ENCODE measurements at regions not wholly inside any gene's neighbourhood (a gene's known extent, or its start where the extent isn't known, plus 50 kb on each side); places are given as distances from the start of the nearest gene placed in this dataset.

DNA sequence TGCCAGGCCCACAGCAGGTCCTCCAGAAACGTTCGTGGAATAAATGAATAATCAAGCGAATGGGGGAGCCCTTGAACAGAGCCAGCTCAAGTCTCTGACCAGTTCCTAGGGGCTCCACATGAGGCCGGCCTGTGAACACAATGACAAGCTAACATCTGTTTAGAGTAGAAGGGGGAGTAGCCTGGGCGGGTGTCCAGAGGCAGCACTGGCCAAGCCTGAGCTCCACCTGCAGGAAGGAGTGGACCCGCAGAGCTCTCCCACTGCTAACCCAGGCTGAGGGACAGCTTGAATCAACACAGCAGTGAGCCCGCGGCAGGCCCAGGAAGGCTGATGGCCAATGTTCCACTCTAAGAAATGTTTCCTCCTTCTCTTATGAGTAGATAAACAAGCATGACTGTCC, 234.8 kb upstream of the RAB6C start:
- DNase-seq (ENCODE audit: low read depth in 2 of 2) = no peak

DNA sequence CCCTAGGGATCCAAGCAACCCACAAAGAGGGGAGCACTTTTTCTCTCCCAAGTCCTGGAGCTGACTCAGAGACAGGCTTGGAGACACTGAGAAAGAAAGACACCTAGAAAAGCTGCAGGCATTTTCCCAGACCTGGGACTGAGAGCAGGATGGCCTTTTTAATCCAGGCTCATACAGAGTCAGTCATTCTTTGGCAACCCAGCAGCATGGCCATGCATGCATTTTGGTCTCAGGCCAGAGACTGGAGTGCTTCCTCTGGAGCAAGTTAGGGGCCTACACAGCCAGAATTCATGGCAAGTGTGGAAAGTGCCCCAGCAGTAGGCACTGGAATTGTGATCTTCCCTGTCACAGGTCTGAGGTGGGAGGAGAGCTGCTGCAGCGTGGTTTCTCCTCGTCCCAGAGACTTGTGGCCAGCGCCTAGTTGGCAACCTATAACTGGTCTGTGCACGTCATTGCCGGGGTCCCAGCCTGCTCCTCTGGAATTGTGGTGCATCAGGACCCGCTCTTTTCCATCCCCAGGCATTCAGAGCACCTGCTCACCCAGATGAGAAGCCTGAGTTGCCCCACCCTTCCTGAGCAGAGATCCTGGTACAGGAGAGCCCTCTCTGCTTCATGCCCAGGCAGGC, 231.9 kb upstream of the RAB6C start:
- DNase-seq (ENCODE audit: low read depth in 2 of 2) = no peak

DNA sequence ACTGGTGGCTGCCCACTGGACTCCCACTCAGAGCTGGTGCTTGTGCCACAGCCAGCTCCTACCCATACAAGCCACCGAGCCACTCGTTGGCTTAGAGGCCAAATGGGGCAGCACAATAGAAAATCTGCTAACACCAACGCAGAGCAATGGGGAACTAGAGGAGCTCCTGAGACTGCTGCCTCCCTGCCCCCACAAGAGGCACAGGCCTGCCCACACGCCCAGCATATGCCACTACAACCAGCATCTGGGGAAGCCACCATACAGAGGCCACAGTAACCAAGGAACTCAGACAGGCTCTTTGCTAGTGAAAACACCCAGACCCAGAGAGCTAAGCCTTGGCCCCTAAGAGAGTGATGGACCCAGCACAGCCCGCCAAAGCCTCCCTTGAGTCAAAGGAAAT, 231.2 kb upstream of the RAB6C start:
- no peak for DNase-seq (ENCODE audit: low read depth in 2 of 2)

DNA sequence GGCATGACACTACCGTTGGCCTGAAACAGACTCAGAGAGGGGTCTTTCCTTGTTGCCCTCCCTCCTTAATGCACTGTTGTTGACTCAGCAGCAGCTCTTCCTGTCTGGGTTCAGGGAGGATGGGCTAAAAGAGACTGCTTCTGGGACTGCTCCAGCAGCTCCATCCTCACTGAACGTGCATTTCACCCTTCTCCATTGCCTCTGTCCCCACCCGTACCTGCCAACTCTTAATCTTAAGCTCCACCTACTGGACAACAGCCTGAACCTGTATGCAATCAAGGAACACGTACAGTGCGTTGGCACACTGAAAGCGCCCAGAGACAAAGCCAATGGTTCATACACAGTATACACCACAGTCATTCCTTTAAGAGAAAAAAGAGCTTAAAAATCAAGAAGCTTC, 230.8 kb upstream of the RAB6C start:
- no peak for DNase-seq (ENCODE audit: low read depth in 2 of 2)

DNA sequence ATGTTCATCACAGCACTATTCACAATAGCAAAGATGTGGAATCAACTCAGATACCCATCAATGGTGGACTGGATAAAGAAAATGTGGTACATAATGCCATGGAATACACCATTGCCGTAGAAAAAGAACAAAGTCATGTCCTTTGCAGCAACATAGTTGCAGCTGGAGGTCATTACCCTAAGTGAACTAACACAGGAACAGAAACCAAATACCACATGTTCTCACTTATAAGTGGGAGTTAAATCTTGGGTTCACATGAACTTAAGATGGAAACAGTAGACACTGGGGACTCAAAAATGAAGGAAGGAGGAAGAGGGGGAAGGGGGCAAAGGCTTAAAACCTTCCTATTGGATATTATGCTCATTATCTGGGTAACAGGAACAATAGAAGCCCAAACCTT, 228.1 kb upstream of the RAB6C start:
- no peak for DNase-seq (ENCODE audit: low read depth in 2 of 2)

DNA sequence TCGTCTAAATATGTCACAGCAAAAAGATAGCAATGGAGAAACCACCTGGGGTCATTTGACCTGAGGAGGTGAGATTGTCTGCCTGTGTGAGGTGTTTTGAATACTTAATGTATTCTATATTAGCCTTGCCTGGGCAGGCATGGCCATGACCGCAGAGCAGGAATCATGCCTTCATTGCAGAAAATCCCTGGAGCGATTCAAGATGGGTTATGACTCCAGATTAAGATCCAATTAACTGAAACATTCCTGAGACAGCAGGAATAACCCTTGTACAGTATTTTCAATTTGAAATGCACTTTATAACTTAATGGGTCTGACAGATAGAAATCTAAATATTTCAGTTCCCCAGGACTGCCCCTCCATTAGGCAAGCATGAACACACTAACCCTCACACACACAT, 227.3 kb upstream of the RAB6C start:
- DNase-seq (ENCODE audit: low read depth in 2 of 2) = no peak

DNA sequence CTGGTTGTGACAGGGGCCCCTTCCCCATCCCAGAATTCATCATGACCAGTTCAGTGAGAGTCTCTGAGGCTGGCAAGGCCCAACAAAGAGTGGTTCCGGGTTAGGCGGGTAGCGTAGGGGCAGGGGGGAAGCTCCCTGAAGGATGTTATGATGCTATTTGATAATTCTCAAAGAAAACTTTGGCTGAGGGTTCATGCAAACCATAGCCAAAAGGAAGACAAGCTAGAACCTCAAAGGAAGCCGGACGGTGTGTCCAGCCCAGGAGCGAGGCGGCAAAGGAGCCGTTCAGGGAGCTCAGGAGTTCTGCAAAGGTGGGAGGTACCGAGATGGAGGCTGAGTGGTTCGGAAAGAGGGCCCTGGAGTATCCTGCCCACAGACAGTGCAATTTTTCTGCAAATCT, 226.8 kb upstream of the RAB6C start:
- no peak for DNase-seq (ENCODE audit: low read depth in 2 of 2)

DNA sequence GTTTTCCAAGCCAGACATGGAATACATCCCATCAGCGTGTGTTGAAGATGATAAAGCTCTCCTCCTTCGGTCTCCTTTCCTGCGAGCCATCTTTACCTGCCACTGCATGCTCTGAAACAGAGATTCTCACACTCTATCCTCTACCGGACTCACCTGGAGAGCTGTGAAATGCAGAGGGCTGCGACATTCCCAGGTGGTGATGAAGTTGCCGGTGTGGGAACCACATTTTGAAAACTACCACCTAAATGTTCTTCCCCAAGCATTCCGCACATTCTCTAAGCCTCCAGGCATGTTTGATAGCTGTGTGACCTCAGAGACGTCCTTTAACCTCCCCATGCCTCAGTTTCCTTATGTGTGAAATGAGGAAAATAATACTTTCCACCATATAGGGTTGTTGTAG, 226.2 kb upstream of the RAB6C start:
- DNase-seq (ENCODE audit: low read depth in 2 of 2) = no peak

DNA sequence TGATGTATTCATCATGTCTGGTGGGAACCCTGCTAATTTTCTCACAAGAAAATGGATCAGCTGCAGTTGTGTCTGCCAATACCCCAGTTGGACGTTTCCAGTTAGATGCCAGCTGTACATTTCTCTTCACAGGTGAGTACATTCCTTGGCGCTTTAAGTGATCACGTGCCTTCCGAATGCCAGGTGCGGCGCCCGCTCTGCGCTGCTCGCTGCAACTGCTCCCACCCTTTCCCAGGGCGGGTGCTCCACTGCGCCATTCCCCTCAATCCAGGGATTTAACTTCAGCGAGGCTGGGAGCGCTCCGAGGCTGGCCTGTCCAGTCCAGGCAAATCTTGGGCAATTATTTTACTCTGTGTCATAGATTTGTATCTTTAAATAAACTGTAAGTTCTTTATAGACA, 225.0 kb upstream of the RAB6C start:
- no peak for DNase-seq (ENCODE audit: low read depth in 2 of 2)

DNA sequence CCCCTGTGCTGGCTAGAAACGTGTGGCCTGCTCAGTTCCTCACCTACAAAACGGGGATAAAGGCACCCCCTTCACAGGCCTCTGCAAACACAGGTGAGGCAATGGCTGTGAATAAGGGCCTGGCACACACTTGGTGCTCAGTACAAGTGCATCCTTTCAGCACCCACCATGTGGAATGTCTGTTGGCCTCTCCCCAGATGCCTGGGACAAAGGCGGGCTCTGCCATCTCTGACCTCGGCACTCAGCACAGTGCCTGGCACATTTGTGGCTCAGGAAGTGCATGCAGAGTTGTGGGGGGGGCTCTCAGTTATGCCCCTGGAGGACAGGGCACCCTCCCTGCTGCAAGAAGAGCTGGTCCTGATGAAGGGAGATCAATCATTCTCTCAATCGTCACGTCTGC, 224.6 kb upstream of the RAB6C start:
- no peak for DNase-seq (ENCODE audit: low read depth in 2 of 2)

DNA sequence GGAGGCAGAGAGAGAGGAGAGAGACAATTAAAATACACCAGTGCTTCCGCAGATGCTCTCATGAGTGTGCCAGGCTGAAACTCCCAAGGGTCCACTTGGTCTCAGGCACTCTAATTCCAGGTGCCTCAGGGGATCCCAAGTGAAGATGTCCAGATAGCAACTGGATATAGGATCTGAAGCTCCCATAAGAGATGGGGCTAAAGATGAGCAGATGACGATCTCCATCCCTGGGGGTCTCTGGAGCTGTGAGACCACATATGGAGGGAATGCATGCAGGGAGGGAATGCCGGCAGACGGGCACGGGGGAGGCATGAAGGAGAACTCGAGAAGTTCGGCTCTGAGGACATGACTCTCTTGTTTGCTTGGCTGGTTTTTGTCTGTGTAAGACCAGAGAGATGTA, 223.7 kb upstream of the RAB6C start:
- no peak for DNase-seq (ENCODE audit: low read depth in 2 of 2)

DNA sequence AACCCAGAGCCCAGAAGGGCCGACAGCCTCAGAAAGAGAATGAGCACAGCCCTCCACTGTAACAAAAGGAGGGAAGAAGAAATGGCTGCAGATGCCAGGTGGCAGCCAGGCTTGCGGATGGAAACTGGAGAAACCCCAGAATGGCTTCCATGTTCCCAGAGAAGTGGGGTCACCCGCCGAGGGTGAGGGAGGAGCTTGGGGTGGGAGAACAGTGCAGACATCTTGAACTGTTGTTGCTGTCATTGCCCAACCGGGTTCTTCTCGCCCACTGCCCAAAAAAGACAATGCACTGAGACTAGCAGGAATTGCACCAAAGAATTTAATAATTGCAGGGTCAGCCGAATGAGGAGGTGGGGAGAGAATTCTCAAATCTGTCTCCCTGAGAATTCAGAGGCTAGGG, 223.2 kb upstream of the RAB6C start:
- no peak for DNase-seq (ENCODE audit: low read depth in 2 of 2)

DNA sequence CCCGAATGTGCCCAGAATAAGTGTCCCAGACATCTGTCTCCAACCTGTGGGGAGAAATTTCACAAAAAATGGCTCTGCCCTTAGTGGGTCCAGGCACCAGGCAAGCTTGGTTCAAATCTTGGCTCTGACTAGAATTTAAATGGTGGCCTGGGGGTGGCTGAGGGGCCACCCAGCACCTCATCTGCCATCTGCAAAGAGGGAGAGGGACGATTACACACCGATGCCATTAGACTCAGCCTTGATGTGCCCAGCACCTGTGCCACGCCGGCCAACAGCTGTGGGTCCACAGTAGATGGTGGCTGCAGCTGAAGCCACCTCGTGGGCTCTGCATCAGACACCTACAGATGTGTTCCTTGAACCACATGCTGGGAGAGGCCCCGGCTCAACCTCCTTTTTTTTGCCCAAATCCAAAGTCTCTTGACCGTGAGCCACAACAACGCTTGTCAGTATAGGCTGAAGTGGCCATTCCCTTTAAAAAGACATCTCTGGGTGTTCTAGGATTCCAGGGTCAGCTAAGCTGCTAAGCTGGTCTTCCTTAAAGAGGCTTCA, 222.0 kb upstream of the RAB6C start:
- no peak for DNase-seq (ENCODE audit: low read depth in 2 of 2)

DNA sequence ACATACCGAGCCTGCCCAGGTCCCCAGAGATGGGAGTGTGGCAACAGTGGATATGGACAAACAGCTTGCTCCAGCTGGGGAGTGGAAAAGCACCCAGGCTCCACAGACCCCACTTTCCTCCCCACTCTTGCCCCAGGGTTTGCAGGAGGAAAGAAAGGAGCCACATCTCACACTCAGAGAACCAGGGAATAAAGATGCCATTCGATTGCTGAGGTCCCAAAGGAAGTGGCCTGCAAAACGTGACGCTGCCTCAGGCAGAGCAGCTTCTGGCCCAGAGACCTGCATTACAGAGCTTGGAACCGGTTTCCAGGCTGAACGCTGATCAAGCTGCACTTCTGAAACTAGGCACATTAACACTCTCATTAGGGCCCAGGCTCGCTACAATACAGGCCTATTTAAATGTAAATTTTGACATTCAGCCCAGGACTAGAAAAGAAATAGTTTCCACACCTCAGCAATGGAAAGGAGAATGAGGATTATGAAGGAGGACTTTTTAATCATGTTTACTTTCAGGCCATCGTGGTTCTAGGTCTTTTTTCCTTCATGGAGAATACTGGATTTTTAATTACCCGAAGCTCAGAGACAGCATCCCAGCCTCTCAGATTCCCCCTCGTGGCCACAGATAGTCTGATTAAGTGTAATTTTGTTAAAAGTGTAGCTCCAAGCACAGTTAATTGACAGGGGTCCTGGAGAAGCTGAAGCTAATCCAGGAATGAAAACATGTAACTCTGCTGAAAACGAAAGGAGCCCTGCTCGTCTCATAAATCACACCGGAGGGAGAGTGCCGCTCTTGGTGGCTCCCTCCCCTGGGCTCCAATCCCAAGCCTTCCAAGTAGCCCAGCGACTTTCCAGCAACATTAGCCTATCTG, 221.3 kb upstream of the RAB6C start:
- no peak for DNase-seq (ENCODE audit: low read depth in 2 of 2)

DNA sequence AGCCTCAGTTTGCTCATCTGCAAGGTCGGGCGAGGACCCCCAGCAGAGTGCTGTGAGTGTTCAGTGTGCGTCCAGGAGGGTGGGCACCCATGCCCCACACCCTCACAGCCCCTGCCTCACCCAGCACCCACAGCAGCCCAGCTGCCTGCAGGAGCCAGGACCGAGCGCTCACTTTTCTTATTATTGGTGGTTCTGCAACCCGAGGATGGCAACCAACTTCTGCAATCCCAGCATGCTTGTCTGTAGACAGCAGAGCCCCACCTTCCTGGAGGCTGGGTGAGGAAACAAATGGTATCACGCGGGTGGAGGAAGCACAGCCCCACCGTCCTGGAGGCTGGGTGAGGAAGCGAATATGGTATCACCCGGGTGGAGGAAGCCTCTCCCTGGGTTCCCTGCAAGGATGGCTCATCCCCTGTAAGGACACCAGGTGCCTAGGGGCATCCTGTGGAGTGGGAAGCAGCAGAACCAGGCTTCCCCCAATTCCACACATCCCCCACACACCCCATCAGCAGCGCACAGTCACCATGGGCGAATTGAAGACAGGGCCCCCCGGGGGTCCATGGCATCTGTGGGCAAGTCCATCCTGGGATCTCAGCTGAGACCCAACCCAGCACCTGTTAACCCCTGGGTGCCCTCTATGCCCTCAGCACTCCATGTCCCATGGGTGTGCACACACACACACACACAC, 220.5 kb upstream of the RAB6C start:
- DNase-seq (ENCODE audit: low read depth in 2 of 2) = no peak

DNA sequence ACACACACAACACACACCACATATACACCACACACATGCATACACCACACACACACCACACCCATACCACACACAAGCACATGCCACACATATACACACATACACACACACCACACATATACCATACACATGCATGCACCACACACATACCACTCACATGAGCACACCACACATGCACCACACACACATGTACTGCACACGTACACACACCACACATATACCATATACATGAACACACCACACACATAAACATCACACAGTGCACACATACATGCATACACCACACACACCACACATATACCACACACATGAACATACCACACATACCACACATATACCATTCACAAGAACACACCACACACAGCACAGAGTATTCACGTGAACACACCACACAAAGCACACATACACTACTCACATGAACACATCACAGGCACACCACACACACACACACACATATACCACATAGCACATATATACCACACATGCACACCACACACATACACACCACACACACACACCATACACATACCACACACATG, 219.9 kb upstream of the RAB6C start:
- DNase-seq (ENCODE audit: low read depth in 2 of 2) = no peak

DNA sequence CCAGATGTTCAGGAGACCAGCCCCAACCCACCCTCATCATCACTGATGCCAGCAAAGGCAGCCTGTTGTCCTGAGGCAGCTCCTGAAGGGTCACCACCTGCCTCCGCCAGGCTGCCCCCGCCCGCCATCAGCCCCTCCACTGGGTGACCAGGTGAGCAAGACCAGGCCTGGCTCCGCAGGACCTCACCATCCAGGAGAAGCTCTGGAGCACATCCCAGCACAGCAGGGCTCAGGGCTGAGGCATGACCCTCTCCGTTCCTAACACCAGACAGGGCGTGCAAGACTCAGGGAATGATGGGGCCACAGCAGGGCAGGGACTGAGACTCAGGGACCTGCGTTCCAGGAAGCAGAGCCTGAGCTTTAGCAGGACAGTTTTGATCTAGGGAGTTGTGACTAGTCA, 218.8 kb upstream of the RAB6C start:
- DNase-seq (ENCODE audit: low read depth in 2 of 2) = no peak

DNA sequence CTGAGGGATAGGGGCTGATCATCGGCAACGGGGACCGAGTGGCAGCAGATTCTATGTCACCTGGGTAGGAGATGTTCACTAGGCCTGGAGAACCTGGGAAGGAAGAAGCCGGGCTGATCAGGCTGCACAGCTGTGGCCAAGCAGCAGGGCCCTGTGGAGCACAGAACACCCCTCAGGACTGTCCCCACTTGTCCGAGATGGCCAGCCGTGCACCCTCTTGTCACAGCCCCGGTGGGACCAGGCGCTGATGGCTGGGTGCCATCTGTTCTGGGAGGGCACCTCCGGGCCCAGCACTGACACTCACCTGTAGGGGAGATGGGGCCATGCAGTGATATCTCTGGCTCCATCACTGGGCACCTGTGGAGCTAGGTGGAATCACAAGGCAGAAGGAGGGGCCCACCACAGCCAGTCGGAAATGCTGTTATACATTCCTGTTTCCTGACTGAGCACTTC, 217.9 kb upstream of the RAB6C start:
- no peak for DNase-seq (ENCODE audit: low read depth in 2 of 2)

DNA sequence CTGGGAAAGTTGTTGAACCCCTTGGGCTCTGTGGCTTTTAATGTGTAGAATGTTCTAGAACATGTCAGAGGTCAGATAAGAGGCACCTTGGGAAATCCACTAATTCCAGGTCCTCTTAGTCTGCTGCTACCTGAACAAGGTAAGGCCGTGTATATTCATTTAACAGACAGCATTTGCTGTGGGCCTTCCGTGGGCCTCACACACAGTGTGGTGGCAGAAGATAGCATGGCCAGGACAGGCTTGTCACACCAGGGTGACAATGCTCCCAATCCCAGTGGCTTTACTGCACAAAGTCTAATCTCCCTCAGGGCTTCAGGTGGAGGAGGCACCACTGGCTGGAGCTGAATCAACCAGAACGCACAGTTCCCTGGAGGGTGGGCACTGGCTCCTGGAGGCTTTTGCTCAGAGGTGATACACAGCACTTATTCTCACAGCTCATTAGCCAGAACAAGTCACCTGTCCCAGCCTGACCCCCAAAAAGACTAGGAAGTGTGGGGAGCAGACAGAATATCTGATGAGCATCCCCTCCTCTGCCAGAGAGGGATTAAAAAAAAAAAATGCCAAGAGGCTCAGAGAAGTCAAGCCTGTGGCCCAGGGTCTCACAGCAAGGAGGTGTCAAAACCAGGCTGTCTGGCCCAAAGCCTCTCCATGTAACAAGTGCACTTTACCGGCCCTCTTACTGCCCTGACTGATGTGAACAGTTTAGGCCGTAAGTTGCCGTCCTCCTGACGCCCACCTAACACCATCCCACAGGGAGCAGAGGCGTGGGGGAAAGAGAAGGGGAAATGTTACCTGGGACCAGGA, 216.9 kb upstream of the RAB6C start:
- no peak for DNase-seq (ENCODE audit: low read depth in 2 of 2)

DNA sequence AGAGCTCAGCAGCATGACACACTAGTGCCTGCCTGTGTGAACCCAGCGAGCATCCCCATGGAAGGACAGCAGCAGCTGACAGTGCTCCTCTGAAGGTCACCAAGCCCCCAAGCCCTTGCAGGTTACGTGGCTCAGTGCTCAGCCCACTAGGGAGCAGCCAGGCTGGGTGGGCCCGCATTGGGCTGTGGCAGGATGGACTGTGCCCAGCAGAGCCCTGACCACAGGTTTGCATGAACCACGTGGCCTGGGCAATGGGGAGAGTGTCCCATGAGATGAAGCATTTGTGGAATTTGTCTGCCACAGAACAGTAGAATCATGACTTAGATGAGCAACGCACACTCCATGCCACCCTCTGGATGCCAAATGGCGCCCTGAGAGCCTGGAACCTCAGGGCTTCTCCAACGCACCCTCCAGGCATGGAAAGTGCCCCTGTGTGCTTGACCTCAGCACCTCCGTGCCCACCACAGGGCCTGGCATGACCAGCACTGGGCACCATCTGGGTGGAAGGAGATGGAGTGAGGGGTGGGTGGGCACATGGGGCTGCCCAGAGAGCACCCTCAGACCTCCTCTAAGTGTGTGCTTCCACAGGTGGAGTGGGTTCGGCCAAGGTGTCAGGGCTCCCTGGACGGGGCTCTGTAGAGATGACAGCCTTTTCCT, 216.1 kb upstream of the RAB6C start:
- no peak for DNase-seq (ENCODE audit: low read depth in 2 of 2)

DNA sequence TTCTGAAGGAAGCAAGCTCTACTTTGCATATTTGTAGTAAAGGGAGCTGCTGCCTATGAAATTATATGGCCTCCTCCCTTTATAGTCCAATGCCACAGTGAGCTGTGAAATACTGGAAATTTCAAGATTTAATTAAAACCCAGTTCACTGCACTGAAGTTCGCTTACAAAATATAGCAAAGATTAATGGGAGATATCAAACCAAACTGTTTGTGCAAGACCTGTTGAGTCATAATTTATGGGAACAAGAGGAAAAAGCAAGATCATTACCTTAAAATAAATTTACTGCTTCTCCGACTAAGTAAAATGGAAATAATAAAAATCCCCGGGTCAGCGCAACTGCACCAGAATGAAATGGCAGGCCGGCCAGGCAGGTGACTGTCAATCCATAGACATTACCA, 215.5 kb upstream of the RAB6C start:
- no peak for DNase-seq (ENCODE audit: low read depth in 2 of 2)
